Testis (tissue), 2 donors: ENCODE measurements at regions not wholly inside any gene's neighbourhood (a gene's known extent, or its start where the extent isn't known, plus 50 kb on each side); places are given as distances from the start of the nearest gene placed in this dataset.

ENCODE experiments used
- DNase-seq: peaks from one replicate; pipeline ENCODE4 v3.0.0-alpha.2; 2019
- H3K27ac ChIP-seq, 2 donors: fragments of 200-600 bp; sonication (generic); one replicate each; pipeline ENCODE4 v1.5.1; 2019
- H3K27me3 ChIP-seq: fragments of 200-600 bp; sonication (generic); one replicate; pipeline ENCODE4 v1.5.1; 2019
- H3K36me3 ChIP-seq: fragments of 200-600 bp; sonication (generic); one replicate; pipeline ENCODE4 v1.5.1; 2017; ENCODE audit warnings: low read depth; ENCODE audit errors: missing control alignments
- H3K4me1 ChIP-seq: fragments of 200-600 bp; sonication (generic); one replicate; pipeline ENCODE4 v1.5.1; 2019
- H3K4me3 ChIP-seq, 2 donors: fragments of 200-600 bp; sonication (generic); one replicate each; pipeline ENCODE4 v1.5.1; 2017 to 2019
- H3K9me3 ChIP-seq: fragments of 200-600 bp; sonication (generic); one replicate; pipeline ENCODE4 v1.5.1; 2017
- POLR2A ChIP-seq: fragments of 450-650 bp; IDR thresholded peaks from one replicate; pipeline ENCODE4 v1.6.1; 2017; ENCODE audit warnings: antibody characterized with exemption, mild to moderate bottlenecking, moderate library complexity
- WGBS, 2 donors: methylation state at CpG; one replicate each; pipeline ENCODE4 v1.1.5; 2018; 5-methylcytosine and 5-hydroxymethylcytosine counted together
- intact Hi-C: fragments of 100-400 bp; cut with DNase I; formaldehyde crosslinking; loops from one replicate; pipeline ENCODE4 v1.15.1; 2023; ENCODE audit warnings: low total_unique reads
- TF ChIP-seq, protein P1 (sequence below), 3 experiments: fragments of 450-650 bp in 2 of 3; fragments of 200-600 bp in 1 of 3; sonication (generic) in 1 of 3; IDR thresholded peaks; one replicate each; pipeline ENCODE4 v1.5.1; 2016 to 2019; ENCODE audit warnings: antibody characterized with exemption in 3 of 3, mild to moderate bottlenecking in 2 of 3, moderate library complexity in 1 of 3

DNA sequence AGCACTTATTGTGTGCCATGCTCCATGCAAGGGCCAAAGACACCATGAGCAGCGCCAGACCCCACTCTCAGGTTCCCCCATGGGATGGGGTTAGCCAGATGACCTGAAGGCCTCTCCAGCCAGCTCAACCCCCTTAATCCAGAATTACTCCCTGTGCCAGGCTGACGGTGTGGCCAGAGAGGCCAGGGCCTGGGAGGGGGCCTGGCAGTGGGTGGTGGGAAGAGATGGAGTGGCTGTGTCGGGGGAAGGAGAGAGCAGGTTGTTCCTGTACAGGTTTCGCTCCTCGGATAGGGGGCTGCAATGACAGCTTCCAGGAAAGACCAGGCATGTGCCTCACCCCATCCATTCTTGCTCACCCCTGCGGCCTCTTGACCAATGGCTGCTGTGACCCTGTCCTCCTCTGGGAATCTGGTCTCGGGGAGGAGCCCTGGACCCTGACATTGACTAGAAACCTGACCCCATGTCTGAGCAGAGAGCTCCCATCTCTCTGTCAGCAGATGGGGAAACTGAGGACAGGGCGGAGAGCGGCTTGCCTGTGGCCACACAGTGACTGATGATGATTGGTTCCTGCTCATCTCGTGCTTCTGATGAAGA lies 345.3 kb downstream of the MATN1 start:
- intact Hi-C loops, result no loop called here

DNA sequence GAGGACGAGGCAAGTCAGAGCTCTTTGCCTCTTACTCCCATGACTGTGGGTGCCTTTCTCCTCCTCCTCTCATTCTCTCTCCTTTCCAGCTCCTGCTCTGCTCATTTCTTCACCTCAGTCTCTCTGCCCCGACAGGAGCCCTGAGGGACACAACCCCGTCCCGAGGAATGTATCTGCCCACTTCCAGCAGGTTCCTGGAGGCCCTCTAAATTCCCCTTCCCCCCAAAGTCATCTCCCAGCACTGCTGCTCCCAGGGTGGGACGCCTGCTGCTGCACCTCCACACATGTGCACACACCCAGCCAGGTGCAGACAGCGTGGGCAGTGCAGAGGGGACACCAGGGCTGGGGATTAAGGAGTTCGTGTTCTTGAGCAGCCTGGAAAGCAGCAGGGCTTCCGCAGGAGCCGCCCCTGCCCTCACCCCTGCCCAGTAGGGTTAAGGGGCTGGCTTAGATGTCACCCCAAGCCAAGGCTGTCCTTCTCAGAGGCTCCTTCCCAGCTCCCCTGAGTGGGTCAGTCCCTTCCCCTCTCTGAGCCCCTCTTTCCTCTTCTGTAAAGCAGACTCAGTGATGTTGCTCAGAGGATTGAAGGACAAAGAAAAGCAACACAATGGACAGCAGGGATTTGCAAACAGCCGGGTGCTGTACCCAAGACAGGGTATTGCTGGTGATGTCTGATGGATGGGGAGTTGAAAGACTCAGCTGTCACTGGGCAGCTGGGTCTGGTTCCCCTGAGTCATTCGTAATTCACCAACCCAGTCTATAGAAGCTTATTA lies 346.0 kb downstream of the MATN1 start:
- Histone ChIP-seq H3K36me3 (no peaks in the 10 kb centered on the region), H3K4me3 (no peak overlapping the region), H3K4me1 (peaks cover 15% of the 10 kb centered on the region), H3K27ac (no peak overlapping the region), H3K27me3 (no peaks in the 10 kb centered on the region), H3K9me3 (no peaks in the 10 kb centered on the region)
- intact Hi-C loops, result no loop called here
- WGBS, 2 donors, result 79 to 81% methylated on average over 11 of the region's 11 CpGs
- TF ChIP-seq, protein P1, sequence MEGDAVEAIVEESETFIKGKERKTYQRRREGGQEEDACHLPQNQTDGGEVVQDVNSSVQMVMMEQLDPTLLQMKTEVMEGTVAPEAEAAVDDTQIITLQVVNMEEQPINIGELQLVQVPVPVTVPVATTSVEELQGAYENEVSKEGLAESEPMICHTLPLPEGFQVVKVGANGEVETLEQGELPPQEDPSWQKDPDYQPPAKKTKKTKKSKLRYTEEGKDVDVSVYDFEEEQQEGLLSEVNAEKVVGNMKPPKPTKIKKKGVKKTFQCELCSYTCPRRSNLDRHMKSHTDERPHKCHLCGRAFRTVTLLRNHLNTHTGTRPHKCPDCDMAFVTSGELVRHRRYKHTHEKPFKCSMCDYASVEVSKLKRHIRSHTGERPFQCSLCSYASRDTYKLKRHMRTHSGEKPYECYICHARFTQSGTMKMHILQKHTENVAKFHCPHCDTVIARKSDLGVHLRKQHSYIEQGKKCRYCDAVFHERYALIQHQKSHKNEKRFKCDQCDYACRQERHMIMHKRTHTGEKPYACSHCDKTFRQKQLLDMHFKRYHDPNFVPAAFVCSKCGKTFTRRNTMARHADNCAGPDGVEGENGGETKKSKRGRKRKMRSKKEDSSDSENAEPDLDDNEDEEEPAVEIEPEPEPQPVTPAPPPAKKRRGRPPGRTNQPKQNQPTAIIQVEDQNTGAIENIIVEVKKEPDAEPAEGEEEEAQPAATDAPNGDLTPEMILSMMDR (IDR thresholded peaks at IDR 0.05), result no peak
- TF ChIP-seq POLR2A, result no peak
- peak; percentile 3 for DNase-seq

More for the DNA sequence above, 345.3 kb downstream of the MATN1 start:
- H3K4me3 ChIP-seq, result no peak overlapping the region
- H3K4me1 ChIP-seq, result peaks cover 15% of the 10 kb centered on the region
- TF ChIP-seq, protein P1 (IDR thresholded peaks at IDR 0.05), result no peak
- no peak for TF ChIP-seq POLR2A
- peak; percentile 1 for DNase-seq
- 73 to 87% methylated on average over 10 of the region's 10 CpGs for WGBS, 2 donors
- H3K27ac ChIP-seq, result no peak overlapping the region
- no peaks in the 10 kb centered on the region for H3K27me3 ChIP-seq
- H3K36me3 ChIP-seq, result no peaks in the 10 kb centered on the region
- H3K9me3 ChIP-seq, result no peaks in the 10 kb centered on the region

DNA sequence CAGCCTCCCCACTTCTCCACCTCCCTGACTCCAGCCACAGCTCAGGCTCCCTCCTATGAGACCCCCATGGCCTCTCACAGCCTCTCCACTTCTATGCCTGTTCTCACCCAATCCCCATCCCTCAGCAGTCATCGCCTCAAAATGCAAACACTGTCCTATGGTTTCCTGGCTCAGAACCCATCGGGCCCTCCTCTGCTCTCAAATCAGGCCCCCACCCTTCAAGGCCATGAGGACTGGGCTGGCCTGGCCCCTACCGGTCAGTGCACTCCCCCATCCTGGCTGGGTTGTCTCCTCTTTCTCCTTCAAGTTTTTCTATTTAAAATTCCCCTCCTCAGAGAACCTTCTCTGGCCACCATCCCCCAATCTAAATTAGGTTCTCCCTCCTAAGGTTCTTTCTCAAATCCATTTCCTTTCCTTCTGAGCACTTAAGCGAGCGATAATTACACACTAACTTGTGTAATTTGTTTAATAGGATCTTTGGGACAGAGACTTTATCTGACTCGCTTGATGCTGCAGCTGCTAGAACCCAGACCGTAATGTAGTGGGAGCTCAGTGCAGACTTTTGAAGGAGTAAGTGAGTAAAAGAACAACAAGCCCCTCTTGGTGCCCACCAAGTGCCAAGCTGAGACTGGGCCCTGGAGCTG lies 347.2 kb downstream of the MATN1 start:
- no peak overlapping the region for H3K27ac ChIP-seq
- 66 to 83% methylated on average over 7 of the region's 7 CpGs for WGBS, 2 donors
- intact Hi-C loops, result no loop called here
- DNase-seq, result no peak
- H3K27me3 ChIP-seq, result no peaks in the 10 kb centered on the region
- TF ChIP-seq, protein P1 (IDR thresholded peaks at IDR 0.05), result no peak
- TF ChIP-seq POLR2A, result no peak
- no peaks in the 10 kb centered on the region for H3K36me3 ChIP-seq
- peaks cover 15% of the 10 kb centered on the region for H3K4me1 ChIP-seq
- H3K4me3 ChIP-seq, result no peak overlapping the region
- no peaks in the 10 kb centered on the region for H3K9me3 ChIP-seq

DNA sequence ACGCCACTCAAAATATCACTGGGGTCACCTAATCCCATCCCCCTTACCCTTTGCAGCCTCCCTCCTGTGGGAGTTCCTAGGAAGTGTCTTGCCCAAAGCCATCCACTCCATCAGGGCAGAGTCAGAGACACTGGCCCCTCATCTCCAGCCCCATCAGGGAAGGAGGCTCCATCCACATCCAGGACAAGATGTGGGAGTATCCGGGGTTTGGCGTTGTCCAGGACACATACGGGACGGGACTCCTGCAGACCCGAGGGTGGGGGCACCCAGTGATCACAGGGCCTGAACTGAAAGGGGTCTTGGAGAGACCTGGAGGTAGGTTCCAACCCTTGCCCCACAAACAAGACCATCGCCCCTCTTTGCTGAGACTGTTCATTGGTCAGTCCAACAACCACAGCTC lies 348.2 kb downstream of the MATN1 start:
- H3K4me1 ChIP-seq, result peaks cover 13% of the 10 kb centered on the region
- TF ChIP-seq, protein P1 (IDR thresholded peaks at IDR 0.05), result no peak
- no peak for TF ChIP-seq POLR2A
- no peak overlapping the region for H3K4me3 ChIP-seq
- H3K27ac ChIP-seq, result no peak overlapping the region
- H3K27me3 ChIP-seq, result no peaks in the 10 kb centered on the region
- WGBS, 2 donors, result 81 to 84% methylated on average over 3 to 7 of the region's 7 CpGs
- H3K36me3 ChIP-seq, result no peaks in the 10 kb centered on the region
- DNase-seq, result peak; percentile 2
- intact Hi-C loops, result no loop called here
- H3K9me3 ChIP-seq, result no peaks in the 10 kb centered on the region
